Upper lobe of right lung (tissue), 1 donor: ENCODE measurements at regions not wholly inside any gene's neighbourhood (a gene's known extent, or its start where the extent isn't known, plus 50 kb on each side); places are given as distances from the start of the nearest gene placed in this dataset.

ENCODE experiments used
- ATAC-seq: fragments of 200-7000 bp; cut with Tn5 transposase; one replicate; pipeline ENCODE4 v1.9.1; 2020; ENCODE audit warnings: mild to moderate bottlenecking, moderate library complexity
- DNase-seq: peaks from one replicate; pipeline ENCODE4 v3.0.0-alpha.2; 2020
- H3K27ac ChIP-seq: fragments of 200-600 bp; one replicate; pipeline ENCODE4 v1.8.0; 2022
- H3K27me3 ChIP-seq: fragments of 200-600 bp; one replicate; pipeline ENCODE4 v1.8.0; 2022; ENCODE audit warnings: mild to moderate bottlenecking
- H3K36me3 ChIP-seq: fragments of 200-600 bp; one replicate; pipeline ENCODE4 v1.8.0; 2022
- H3K4me1 ChIP-seq: fragments of 200-600 bp; one replicate; pipeline ENCODE4 v1.8.0; 2022
- H3K4me3 ChIP-seq: fragments of 200-600 bp; one replicate; pipeline ENCODE4 v1.8.0; 2022; ENCODE audit warnings: mild to moderate bottlenecking
- H3K9me3 ChIP-seq: fragments of 200-600 bp; one replicate; pipeline ENCODE4 v1.8.0; 2022
- CTCF ChIP-seq: fragments of 200-600 bp; IDR thresholded peaks from one replicate; pipeline ENCODE4 v1.8.0; 2022; ENCODE audit warnings: antibody characterized with exemption
- intact Hi-C: fragments of 100-400 bp; cut with DNase I; formaldehyde crosslinking; loops from one replicate; pipeline ENCODE4 v1.11.0; 2022
- donor health status: DM: no; HTN: yes; CAD: no; lungs with severe emphysema.

GRCh38 chr13:65725006-65725405 lies 1505.1 kb downstream of the PCDH9 start:
- no peak for TF ChIP-seq CTCF
- no peaks in the 10 kb centered on the region for H3K27me3 ChIP-seq
- no peak for DNase-seq
- no peaks in the 10 kb centered on the region for H3K36me3 ChIP-seq
- intact Hi-C loops = no loop called here
- no peak overlapping the region for H3K4me3 ChIP-seq
- no peaks in the 10 kb centered on the region for H3K4me1 ChIP-seq
- no peak for ATAC-seq
- no peak overlapping the region for H3K27ac ChIP-seq
- H3K9me3 ChIP-seq = no peaks in the 10 kb centered on the region

- no peaks in the 10 kb centered on the region for H3K36me3 ChIP-seq
- no peaks in the 10 kb centered on the region for H3K27me3 ChIP-seq
- no peak overlapping the region for H3K4me3 ChIP-seq
- intact Hi-C loops = no loop called here
- TF ChIP-seq CTCF = no peak
- no peak overlapping the region for H3K27ac ChIP-seq
- H3K4me1 ChIP-seq = no peaks in the 10 kb centered on the region
- DNase-seq (no peak), ATAC-seq (no peak)
- H3K9me3 ChIP-seq = no peaks in the 10 kb centered on the region
These were observed 1505.9 kb downstream of the PCDH9 start for GRCh38 chr13:65724226-65724625.

- Histone ChIP-seq H3K9me3 (no peaks in the 10 kb centered on the region), H3K4me1 (no peaks in the 10 kb centered on the region), H3K27ac (no peak overlapping the region), H3K27me3 (no peaks in the 10 kb centered on the region), H3K4me3 (no peak overlapping the region), H3K36me3 (no peaks in the 10 kb centered on the region)
- no peak for TF ChIP-seq CTCF
- ATAC-seq = no peak
- no peak for DNase-seq
- intact Hi-C loops = no loop called here
These were observed 1507.6 kb downstream of the PCDH9 start for GRCh38 chr13:65722506-65722905.

GRCh38 chr13:65719831-65720230 lies 1510.3 kb downstream of the PCDH9 start:
- TF ChIP-seq CTCF = no peak
- no peak overlapping the region for H3K27ac ChIP-seq
- H3K27me3 ChIP-seq = no peaks in the 10 kb centered on the region
- no peaks in the 10 kb centered on the region for H3K36me3 ChIP-seq
- intact Hi-C loops = no loop called here
- no peak overlapping the region for H3K4me3 ChIP-seq
- H3K4me1 ChIP-seq = no peaks in the 10 kb centered on the region
- ATAC-seq (no peak), DNase-seq (no peak)
- H3K9me3 ChIP-seq = no peaks in the 10 kb centered on the region

- intact Hi-C loops = no loop called here
- DNase-seq = no peak
- H3K36me3 ChIP-seq = no peaks in the 10 kb centered on the region
- no peaks in the 10 kb centered on the region for H3K4me1 ChIP-seq
- no peak for TF ChIP-seq CTCF
- H3K27me3 ChIP-seq = no peaks in the 10 kb centered on the region
- H3K4me3 ChIP-seq = no peak overlapping the region
- H3K27ac ChIP-seq = no peak overlapping the region
- no peak for ATAC-seq
- no peaks in the 10 kb centered on the region for H3K9me3 ChIP-seq
These were observed 1519.6 kb downstream of the PCDH9 start for GRCh38 chr13:65710514-65710913.

GRCh38 chr13:65697843-65698242 lies 1532.3 kb downstream of the PCDH9 start:
- intact Hi-C loops = no loop called here
- no peak for TF ChIP-seq CTCF
- no peaks in the 10 kb centered on the region for H3K36me3 ChIP-seq
- no peak for DNase-seq
- H3K27me3 ChIP-seq = no peaks in the 10 kb centered on the region
- no peaks in the 10 kb centered on the region for H3K4me1 ChIP-seq
- no peak overlapping the region for H3K4me3 ChIP-seq
- no peaks in the 10 kb centered on the region for H3K9me3 ChIP-seq
- ATAC-seq = no peak
- H3K27ac ChIP-seq = no peak overlapping the region
